Chondrocyte (in vitro differentiated cells): ENCODE measurements at regions not wholly inside any gene's neighbourhood (a gene's known extent, or its start where the extent isn't known, plus 50 kb on each side); places are given as distances from the start of the nearest gene placed in this dataset.

Experiments
- DNase-seq: peaks from one replicate; pipeline ENCODE4 v3.0.0; 2021; ENCODE audit warnings: mixed read lengths, low spot score
- H3K27ac Mint-ChIP-seq: one replicate; pipeline ENCODE4 v1.8.0; 2021; ENCODE audit warnings: mild to moderate bottlenecking, moderate library complexity, mixed read lengths; ENCODE audit not compliant: unreplicated experiment
- H3K27me3 Mint-ChIP-seq: 2 replicates; pipeline ENCODE4 v1.8.0; 2021; ENCODE audit warnings: low read depth, mixed read lengths
- H3K36me3 Mint-ChIP-seq: 2 replicates; pipeline ENCODE4 v1.8.0; 2021; ENCODE audit warnings: low read depth, mixed read lengths
- H3K4me1 Mint-ChIP-seq: 2 replicates; pipeline ENCODE4 v1.8.0; 2021; ENCODE audit warnings: low read depth, mild to moderate bottlenecking, mixed read lengths
- H3K4me3 Mint-ChIP-seq: one replicate; pipeline ENCODE4 v1.8.0; 2021; ENCODE audit warnings: mild to moderate bottlenecking, moderate library complexity, mixed read lengths; ENCODE audit not compliant: unreplicated experiment
- H3K9me3 Mint-ChIP-seq: 2 replicates; pipeline ENCODE4 v1.8.0; 2021; ENCODE audit warnings: low read depth, mixed read lengths
- CTCF ChIP-seq: fragments of 200-600 bp; sonication (generic); IDR thresholded peaks from 2 replicates; pipeline ENCODE4 v1.5.0; 2021; ENCODE audit warnings: antibody characterized with exemption, mild to moderate bottlenecking, moderate library complexity

DNA sequence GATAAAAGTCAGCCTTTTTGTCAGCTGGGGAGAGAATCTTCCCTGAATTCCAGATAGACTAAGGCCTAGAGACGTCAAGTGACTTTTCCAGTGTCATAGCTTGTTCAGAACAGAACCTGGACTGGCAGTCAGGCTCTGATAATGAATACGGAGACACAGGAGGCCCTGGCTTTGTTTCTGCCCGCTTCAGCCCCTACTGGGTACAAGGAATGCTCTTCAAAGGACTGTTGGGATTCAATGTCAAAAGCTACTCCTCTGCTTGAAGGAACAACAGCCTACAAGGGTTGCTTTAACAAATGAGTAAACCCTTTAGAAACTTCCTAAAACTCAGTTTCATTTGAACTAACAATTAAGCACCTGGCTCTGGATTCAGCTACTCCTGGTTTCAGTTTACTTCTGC, 412.3 kb downstream of the OXSM start:
- DNase-seq = no peak
- Mint-ChIP-seq H3K36me3 (no peaks in the 10 kb centered on the region), H3K4me3 (no peak overlapping the region), H3K27me3 (peaks cover 6% of the 10 kb centered on the region), H3K9me3 (no peaks in the 10 kb centered on the region), H3K4me1 (no peaks in the 10 kb centered on the region), H3K27ac (no peak overlapping the region)
- TF ChIP-seq CTCF = no peak

GRCh38 chr3:26205475-26205874, 415.6 kb downstream of the OXSM start:
- no peak overlapping the region for H3K27ac Mint-ChIP-seq
- no peak for TF ChIP-seq CTCF
- H3K4me3 Mint-ChIP-seq = no peak overlapping the region
- DNase-seq = no peak
- H3K27me3 Mint-ChIP-seq = peaks cover 6% of the 10 kb centered on the region
- no peaks in the 10 kb centered on the region for H3K4me1 Mint-ChIP-seq
- no peaks in the 10 kb centered on the region for H3K36me3 Mint-ChIP-seq
- H3K9me3 Mint-ChIP-seq = peaks cover under 1% of the 10 kb centered on the region

GRCh38 chr3:26208201-26208600, 414.4 kb upstream of the LRRC3B start:
- no peaks in the 10 kb centered on the region for H3K36me3 Mint-ChIP-seq
- H3K4me3 Mint-ChIP-seq = no peak overlapping the region
- peaks cover 4% of the 10 kb centered on the region for H3K27me3 Mint-ChIP-seq
- no peak for DNase-seq
- peaks cover 15% of the 10 kb centered on the region for H3K9me3 Mint-ChIP-seq
- no peaks in the 10 kb centered on the region for H3K4me1 Mint-ChIP-seq
- H3K27ac Mint-ChIP-seq = no peak overlapping the region
- TF ChIP-seq CTCF = no peak

DNA sequence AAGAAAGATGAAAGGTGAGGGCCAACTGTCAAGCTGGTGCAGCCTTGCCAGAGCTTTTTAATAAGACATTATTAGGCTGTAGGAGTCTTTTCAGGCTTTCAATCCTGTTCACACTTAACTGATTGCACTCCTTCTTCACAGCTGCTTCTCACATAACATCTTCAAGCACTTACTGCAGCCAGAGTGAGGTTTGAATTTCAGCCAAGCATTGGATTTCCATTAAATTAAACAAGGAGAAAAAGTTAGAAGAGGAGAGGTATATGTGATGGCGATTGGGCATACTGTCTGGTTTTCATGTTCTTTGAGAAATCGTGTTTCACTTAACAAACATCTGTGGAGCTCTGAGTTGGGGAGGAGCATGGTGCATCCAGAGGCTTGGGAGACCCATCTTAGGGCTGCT, 392.8 kb upstream of the LRRC3B start:
- Mint-ChIP-seq H3K27ac (no peak overlapping the region), H3K4me3 (no peak overlapping the region)

GRCh38 chr3:26233374-26233773, 389.2 kb upstream of the LRRC3B start:
- no peak for TF ChIP-seq CTCF
- Mint-ChIP-seq H3K27me3 (no peaks in the 10 kb centered on the region), H3K27ac (no peak overlapping the region), H3K4me3 (no peak overlapping the region), H3K36me3 (no peaks in the 10 kb centered on the region), H3K4me1 (no peaks in the 10 kb centered on the region), H3K9me3 (peaks cover 3% of the 10 kb centered on the region)
- no peak for DNase-seq

More for the DNA sequence above, 392.8 kb upstream of the LRRC3B start:
- no peak for TF ChIP-seq CTCF
- Mint-ChIP-seq H3K4me1 (no peaks in the 10 kb centered on the region), H3K36me3 (no peaks in the 10 kb centered on the region), H3K9me3 (peaks cover 2% of the 10 kb centered on the region), H3K27me3 (no peaks in the 10 kb centered on the region)
- DNase-seq = no peak
